SK-N-SH (cell line): ENCODE measurements at regions not wholly inside any gene's neighbourhood (a gene's known extent, or its start where the extent isn't known, plus 50 kb on each side); places are given as distances from the start of the nearest gene placed in this dataset.
A peak's percentile ranks its signal among the peaks of the same experiment; 100 is the strongest.

Experiments used
- CTCF ChIA-PET: fragments of 300-600, 350-600 bp; formaldehyde crosslinking; extraction: SDS; loops from one replicate; lab custom pipeline; 2021; lab: Yijun Ruan, JAX
- POLR2A ChIA-PET: fragments of 350-600 bp; sonication (Branson Sonifier 250); formaldehyde crosslinking; extraction: SDS; loops from one replicate; lab custom pipeline; 2020; ENCODE audit warnings: antibody characterized with exemption, inconsistent platforms; lab: Yijun Ruan, JAX
- DNase-seq: peaks from one replicate; pipeline ENCODE4 v3.0.0; 2012
- H2AFZ ChIP-seq: fragments of 200-600 bp; sonication (generic); 2 replicates; pipeline ENCODE4 v1.8.1; 2016; ENCODE audit warnings: antibody characterized with exemption, mild to moderate bottlenecking, low read depth
- H3F3A ChIP-seq: fragments of 200-600 bp; sonication (generic); replicated peaks from 2 replicates; pipeline ENCODE3; 2016; ENCODE audit warnings: antibody characterized with exemption, mild to moderate bottlenecking; ENCODE audit not compliant: insufficient read depth
- H3K27ac ChIP-seq, 2 experiments: fragments of 200-500 bp in 1 of 2; fragments of 200-600 bp in 1 of 2; sonication (Bioruptor generic) in 1 of 2; sonication (generic), shearing (Covaris generic) in 1 of 2; 2 replicates each; pipeline versions ENCODE4 v1.5.1 to v1.6.1; 2014 to 2016; ENCODE audit warnings: low read depth in 2 of 2, inconsistent platforms in 1 of 2, low read length in 1 of 2, mild to moderate bottlenecking in 1 of 2, mixed read lengths in 1 of 2
- H3K27me3 ChIP-seq: fragments of 200-600 bp; sonication (generic), shearing (Covaris generic); 2 replicates; pipeline ENCODE4 v1.6.1; 2016; ENCODE audit warnings: mixed run types; ENCODE audit not compliant: insufficient read depth
- H3K36me3 ChIP-seq, 2 experiments: fragments of 200-500 bp in 1 of 2; fragments of 200-600 bp in 1 of 2; sonication (Bioruptor generic) in 1 of 2; sonication (generic) in 1 of 2; replicated peaks in 1 of 2; 2 replicates each; pipeline versions ENCODE3 to v1.5.1; 2014 to 2016; ENCODE audit warnings: low read length in 1 of 2, mild to moderate bottlenecking in 1 of 2; ENCODE audit not compliant: insufficient read depth in 2 of 2, control insufficient read depth in 1 of 2
- H3K4me1 ChIP-seq, 2 experiments: fragments of 200-500 bp in 1 of 2; fragments of 200-600 bp in 1 of 2; sonication (Bioruptor generic) in 1 of 2; sonication (generic), shearing (Covaris generic) in 1 of 2; 2 replicates each; pipeline versions ENCODE4 v1.5.1 to v1.6.1; 2014 to 2016; ENCODE audit warnings: low read depth in 1 of 2, low read length in 1 of 2, mixed run types in 1 of 2; ENCODE audit not compliant: insufficient read depth in 2 of 2, control insufficient read depth in 1 of 2
- H3K4me2 ChIP-seq: fragments of 200-600 bp; sonication (generic), shearing (Covaris generic); 2 replicates; pipeline ENCODE4 v1.6.1; 2017; ENCODE audit warnings: mixed run types
- H3K4me3 ChIP-seq, 2 experiments: fragments of 200-500 bp in 1 of 2; fragments of 200-600 bp in 1 of 2; sonication (Bioruptor generic) in 1 of 2; sonication (generic), shearing (Covaris generic) in 1 of 2; 2 replicates each; pipeline versions ENCODE4 v1.5.1 to v1.8.1; 2014 to 2016; ENCODE audit warnings: low read depth in 2 of 2, inconsistent platforms in 1 of 2, low read length in 1 of 2, mild to moderate bottlenecking in 1 of 2, mixed read lengths in 1 of 2, moderate library complexity in 1 of 2
- H3K79me2 ChIP-seq: fragments of 200-600 bp; sonication (generic); 2 replicates; pipeline ENCODE4 v1.8.1; 2017; ENCODE audit warnings: mild to moderate bottlenecking; ENCODE audit not compliant: insufficient read depth
- H3K9ac ChIP-seq: fragments of 200-600 bp; sonication (generic); 2 replicates; pipeline ENCODE4 v1.6.1; 2017; ENCODE audit warnings: mixed run types
- H3K9me2 ChIP-seq: fragments of 200-600 bp; sonication (generic); 2 replicates; pipeline ENCODE4 v1.6.1; 2017; ENCODE audit warnings: mixed run types
- H3K9me3 ChIP-seq: fragments of 200-600 bp; sonication (generic); 2 replicates; pipeline ENCODE4 v1.6.1; 2017; ENCODE audit warnings: mixed run types, mild to moderate bottlenecking, moderate library complexity
- H4K20me1 ChIP-seq: fragments of 200-600 bp; sonication (generic); 2 replicates; pipeline ENCODE4 v1.6.1; 2017; ENCODE audit warnings: mild to moderate bottlenecking, mixed run types; ENCODE audit not compliant: insufficient read depth
- FOXJ3 ChIP-seq: sonication (generic); formaldehyde crosslinking; IDR thresholded peaks from 2 replicates; pipeline ENCODE4 v1.5.1; 2020; ENCODE audit warnings: mild to moderate bottlenecking, missing genetic modification reagents
- FOXM1 ChIP-seq: IDR thresholded peaks from 2 replicates; pipeline ENCODE4 v1.4.0; 2012; ENCODE audit warnings: low read depth, mild to moderate bottlenecking
- GABPA ChIP-seq: IDR thresholded peaks from 2 replicates; pipeline ENCODE4 v1.4.0; 2012; ENCODE audit warnings: low read depth, mild to moderate bottlenecking
- NFIC ChIP-seq: IDR thresholded peaks from 2 replicates; pipeline ENCODE4 v1.4.0; 2012; ENCODE audit warnings: borderline replicate concordance
- POLR2AphosphoS5 ChIP-seq: IDR thresholded peaks from 2 replicates; pipeline ENCODE4 v1.6.1; 2012; ENCODE audit warnings: low read depth, low read length
- TCF12 ChIP-seq: IDR thresholded peaks from 2 replicates; pipeline ENCODE4 v1.4.0; 2012
- TEAD4 ChIP-seq: IDR thresholded peaks from 2 replicates; pipeline ENCODE4 v1.4.0; 2012; ENCODE audit warnings: mild to moderate bottlenecking, borderline replicate concordance; ENCODE audit not compliant: insufficient read depth
- WGBS: methylation state at CpG from one replicate; pipeline ENCODE4 v1.1.6; 2017; ENCODE audit warnings: low lambda C conversion rate; 5-methylcytosine and 5-hydroxymethylcytosine counted together
- TF ChIP-seq, protein P1 (sequence below): IDR thresholded peaks from 2 replicates; pipeline ENCODE4; 2012
- TF ChIP-seq, protein P2 (sequence below): fragments of 150-350 bp; IDR thresholded peaks from 2 replicates; pipeline ENCODE4 v1.6.1; 2016; ENCODE audit warnings: mild to moderate bottlenecking, low read depth, low read length

DNA sequence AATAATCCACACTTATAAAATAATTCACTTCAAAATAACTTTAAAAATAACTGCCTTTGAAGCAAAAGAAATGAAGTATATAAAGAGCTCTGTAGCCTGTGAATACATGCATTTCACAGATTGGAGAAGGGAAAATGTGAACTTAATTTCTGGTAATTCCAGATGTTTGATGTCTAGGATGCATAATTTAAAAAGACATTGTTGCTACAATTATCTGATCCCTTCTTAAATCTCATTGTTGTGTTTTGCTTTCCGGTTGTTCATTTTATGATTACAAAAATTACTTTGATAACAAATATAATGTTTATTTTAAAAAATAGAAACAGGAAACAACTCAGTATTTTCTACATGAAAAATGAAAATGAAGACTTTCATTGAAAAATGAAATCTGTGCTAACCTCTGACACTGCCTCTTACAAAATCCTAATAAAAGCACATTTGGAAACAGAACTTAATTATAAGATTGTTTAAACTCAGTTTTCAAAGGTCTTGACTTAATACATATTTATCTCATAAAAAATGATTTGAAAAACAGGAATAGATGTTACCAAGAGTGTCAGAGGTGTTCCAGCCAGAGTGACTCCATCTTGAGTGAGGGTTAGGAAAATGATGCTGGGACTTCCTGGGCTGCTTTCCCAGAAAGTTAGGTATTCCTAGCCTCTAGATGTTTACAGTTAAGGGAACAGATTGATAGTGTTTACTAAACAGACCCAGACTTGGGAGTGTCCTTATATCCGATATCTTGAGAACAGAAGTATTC lies 516.6 kb upstream of the SEMA3D start (continued):
- TF ChIP-seq TEAD4 = no peak
- TF ChIP-seq, protein P1, sequence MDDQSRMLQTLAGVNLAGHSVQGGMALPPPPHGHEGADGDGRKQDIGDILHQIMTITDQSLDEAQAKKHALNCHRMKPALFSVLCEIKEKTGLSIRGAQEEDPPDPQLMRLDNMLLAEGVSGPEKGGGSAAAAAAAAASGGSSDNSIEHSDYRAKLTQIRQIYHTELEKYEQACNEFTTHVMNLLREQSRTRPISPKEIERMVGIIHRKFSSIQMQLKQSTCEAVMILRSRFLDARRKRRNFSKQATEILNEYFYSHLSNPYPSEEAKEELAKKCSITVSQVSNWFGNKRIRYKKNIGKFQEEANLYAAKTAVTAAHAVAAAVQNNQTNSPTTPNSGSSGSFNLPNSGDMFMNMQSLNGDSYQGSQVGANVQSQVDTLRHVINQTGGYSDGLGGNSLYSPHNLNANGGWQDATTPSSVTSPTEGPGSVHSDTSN = no peak
- no peak for TF ChIP-seq FOXJ3 (CRISPR knock-in tag)
- TF ChIP-seq, protein P2, sequence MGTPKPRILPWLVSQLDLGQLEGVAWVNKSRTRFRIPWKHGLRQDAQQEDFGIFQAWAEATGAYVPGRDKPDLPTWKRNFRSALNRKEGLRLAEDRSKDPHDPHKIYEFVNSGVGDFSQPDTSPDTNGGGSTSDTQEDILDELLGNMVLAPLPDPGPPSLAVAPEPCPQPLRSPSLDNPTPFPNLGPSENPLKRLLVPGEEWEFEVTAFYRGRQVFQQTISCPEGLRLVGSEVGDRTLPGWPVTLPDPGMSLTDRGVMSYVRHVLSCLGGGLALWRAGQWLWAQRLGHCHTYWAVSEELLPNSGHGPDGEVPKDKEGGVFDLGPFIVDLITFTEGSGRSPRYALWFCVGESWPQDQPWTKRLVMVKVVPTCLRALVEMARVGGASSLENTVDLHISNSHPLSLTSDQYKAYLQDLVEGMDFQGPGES = no peak
- no peak for TF ChIP-seq FOXM1
- TF ChIP-seq, all 33 proteins: peak for 0

DNA sequence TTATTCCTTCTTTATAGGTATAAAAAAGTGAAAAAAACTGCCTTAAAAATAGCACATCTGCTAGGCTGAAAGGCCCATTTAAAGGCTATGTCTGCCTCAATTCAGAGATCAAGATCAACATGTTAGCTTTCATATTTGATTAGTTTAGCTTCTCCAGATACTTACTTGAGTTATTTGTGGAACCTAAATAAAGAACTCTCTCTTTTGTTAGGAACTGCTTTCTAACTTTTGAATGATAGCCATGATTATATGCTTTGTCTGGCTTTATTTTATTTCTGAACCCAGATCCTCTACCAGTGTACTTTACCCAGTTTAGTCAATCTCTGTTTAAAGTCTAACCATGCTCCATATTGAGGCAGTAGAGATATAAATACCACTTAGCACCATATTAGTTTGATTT lies 515.5 kb upstream of the SEMA3D start:
- peak overlapping the region; percentile 49; the same call in 1 of the 2 replicates for H2AFZ ChIP-seq
- ChIA-PET CTCF (interaction anchor here (0.9 to 1.2 kb wide), 3 partner anchors 9 to 48 kb away, joined by 3 read pairs; no protein-coding TSS in a partner anchor), POLR2A (no interaction called here)
- no peak overlapping the region for H3K4me3 ChIP-seq
- peak overlapping the region in 1 of 2 experiments; percentile 28; a peak in 1 of 4 replicates for H3K27ac ChIP-seq
- peaks cover 0 to 4% of the 10 kb centered on the region in 2 experiments; a peak in 1 of 4 replicates for H3K4me1 ChIP-seq
- H3K27me3 ChIP-seq = no peaks in the 10 kb centered on the region
- H3K9ac ChIP-seq = no peak overlapping the region
- peaks cover 4% of the 10 kb centered on the region for H3F3A ChIP-seq
- H3K79me2 ChIP-seq = no peaks in the 10 kb centered on the region
- H3K9me2 ChIP-seq = no peaks in the 10 kb centered on the region
- TF ChIP-seq TCF12 = peak; percentile 34; the same call in 1 of the 2 replicates
- TF ChIP-seq NFIC = no peak
- H4K20me1 ChIP-seq = no peaks in the 10 kb centered on the region
- H3K36me3 ChIP-seq = no peaks in the 10 kb centered on the region
- no peak for DNase-seq
- no peaks in the 10 kb centered on the region for H3K9me3 ChIP-seq
- H3K4me2 ChIP-seq = no peak overlapping the region

DNA sequence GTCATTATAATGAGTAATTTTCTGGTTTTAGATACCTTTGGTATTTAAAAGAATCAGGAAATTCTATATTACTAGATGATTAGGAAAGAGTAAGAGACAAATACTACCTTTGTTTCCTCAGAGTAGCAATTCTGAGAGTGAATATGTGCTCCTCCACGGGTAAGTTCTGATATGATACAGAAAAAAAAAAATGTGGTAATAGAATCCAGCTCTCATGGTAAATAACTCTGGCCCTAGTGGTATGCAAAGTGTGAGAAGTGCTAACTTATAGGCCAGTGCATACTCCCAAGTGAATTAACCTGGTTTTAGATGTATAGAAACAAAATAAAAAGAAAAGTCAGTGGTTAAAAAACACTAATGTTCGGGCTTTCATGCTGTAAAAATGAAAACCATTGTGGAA lies 512.6 kb upstream of the SEMA3D start:
- Histone ChIP-seq H2AFZ (0 out of 2 replicates have a peak overlapping the region, but pooled peaks have one; percentile 2), H3K9me3 (no peaks in the 10 kb centered on the region), H4K20me1 (no peaks in the 10 kb centered on the region), H3K27me3 (no peaks in the 10 kb centered on the region), H3K9ac (no peak overlapping the region), H3K36me3 (no peaks in the 10 kb centered on the region), H3K4me1 (peaks cover 0 to 4% of the 10 kb centered on the region in 2 experiments; a peak in 2 of 4 replicates), H3K4me2 (no peak overlapping the region), H3K27ac (no peak overlapping the region), H3K4me3 (no peak overlapping the region), H3K9me2 (no peaks in the 10 kb centered on the region), H3F3A (peaks cover 4% of the 10 kb centered on the region), H3K79me2 (no peaks in the 10 kb centered on the region)
- no peak for DNase-seq
- POLR2A ChIA-PET = no interaction called here
- CTCF ChIA-PET = no interaction called here
- TF ChIP-seq GABPA (no peak), FOXJ3 (CRISPR knock-in tag) (no peak), NFIC (no peak), POLR2AphosphoS5 (no peak)
- WGBS = 84% methylated on average over 2 of the region's 2 CpGs
